SK-N-SH (cell line): ENCODE measurements at regions not wholly inside any gene's neighbourhood (a gene's known extent, or its start where the extent isn't known, plus 50 kb on each side); places are given as distances from the start of the nearest gene placed in this dataset.
"Not testable (repeated sequence)": the region's sequence is repeated elsewhere in the genome, so short reads cannot be mapped to it uniquely, and the experiment has no call there.

Experiments used
- CTCF ChIP-seq: fragments of 200-600 bp; sonication (generic); IDR thresholded peaks from 2 replicates; pipeline ENCODE4 v1.6.1; 2017; ENCODE audit warnings: antibody characterized with exemption, mild to moderate bottlenecking, moderate library complexity
- EP300 ChIP-seq, 2 experiments: IDR thresholded peaks; 2 replicates each; pipeline versions ENCODE4 v1.4.0 to v1.6.1; 2012; ENCODE audit warnings: borderline replicate concordance in 1 of 2, low read depth in 1 of 2, low read length in 1 of 2
- EZH2phosphoT487 ChIP-seq: fragments of 200-600 bp; sonication (generic); IDR thresholded peaks from 2 replicates; pipeline ENCODE4 v1.6.1; 2017; ENCODE audit warnings: low read depth, mixed run types, mild to moderate bottlenecking, antibody characterized with exemption, moderate library complexity, borderline replicate concordance
- FOXM1 ChIP-seq: IDR thresholded peaks from 2 replicates; pipeline ENCODE4 v1.4.0; 2012; ENCODE audit warnings: low read depth, mild to moderate bottlenecking
- JUND ChIP-seq: IDR thresholded peaks from 2 replicates; pipeline ENCODE4 v1.4.0; 2012
- NRF1 ChIP-seq: IDR thresholded peaks from 2 replicates; pipeline ENCODE4 v1.6.1; 2012; ENCODE audit warnings: low read depth, mild to moderate bottlenecking, low read length
- REST ChIP-seq: IDR thresholded peaks from 2 replicates; pipeline ENCODE4 v1.6.1; 2012; ENCODE audit warnings: mild to moderate bottlenecking, low read depth, low read length, moderate library complexity
- SIN3A ChIP-seq: IDR thresholded peaks from 2 replicates; pipeline ENCODE4 v1.6.1; 2012; ENCODE audit warnings: low read depth, mild to moderate bottlenecking, low read length, moderate library complexity, borderline replicate concordance
- TEAD4 ChIP-seq: IDR thresholded peaks from 2 replicates; pipeline ENCODE4 v1.4.0; 2012; ENCODE audit warnings: mild to moderate bottlenecking, borderline replicate concordance; ENCODE audit not compliant: insufficient read depth
- TF ChIP-seq, protein P1 (sequence below): IDR thresholded peaks from 2 replicates; pipeline ENCODE4 v1.4.0; 2012; ENCODE audit warnings: low read depth
- TF ChIP-seq, protein P2 (sequence below): fragments of 150-350 bp; IDR thresholded peaks from 2 replicates; pipeline ENCODE4 v1.6.1; 2017; ENCODE audit warnings: antibody characterized with exemption, low read length, low read depth, borderline replicate concordance

DNA sequence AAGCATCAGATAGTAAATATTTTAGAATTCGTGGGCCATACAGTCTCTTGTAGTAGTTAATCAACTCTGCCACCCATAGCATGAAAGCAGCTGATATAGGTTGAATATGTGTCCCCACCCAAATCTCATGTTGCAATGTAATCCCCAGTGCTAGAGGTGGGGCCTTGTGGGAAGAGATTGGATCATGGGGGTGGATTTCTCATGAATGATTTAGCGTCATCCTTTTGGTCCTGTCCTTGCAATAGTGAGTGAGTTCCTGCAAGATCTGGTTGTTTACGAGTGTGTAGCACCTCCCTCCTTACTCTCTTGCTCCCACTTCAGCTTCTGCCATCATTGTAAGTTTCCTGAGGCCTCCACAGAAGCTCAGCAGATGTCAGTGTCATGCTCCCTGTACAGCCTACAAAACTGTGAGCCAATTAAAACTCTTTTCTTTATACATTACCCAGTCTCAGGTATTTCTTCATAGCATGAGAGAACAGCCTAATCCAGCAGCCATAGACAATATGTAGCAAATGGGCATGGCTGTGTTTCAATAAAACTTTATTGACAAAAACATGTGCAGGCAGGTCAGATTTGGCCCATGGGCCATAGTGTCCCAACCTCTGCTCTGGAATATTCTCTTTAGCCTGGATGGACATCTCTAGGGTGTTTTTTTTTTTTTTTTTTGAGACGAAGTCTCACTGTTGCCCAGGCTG lies 97.9 kb upstream of the FAM90A1 start:
- TF ChIP-seq SIN3A; CTCF; FOXM1; EZH2phosphoT487; REST; NRF1; JUND; TEAD4; EP300 (IDR thresholded peaks at IDR 0.05; ENCODE audit: borderline replicate concordance in 1 of 2, low read depth in 1 of 2, low read length in 1 of 2): not testable (repeated sequence)
- TF ChIP-seq, protein P1, sequence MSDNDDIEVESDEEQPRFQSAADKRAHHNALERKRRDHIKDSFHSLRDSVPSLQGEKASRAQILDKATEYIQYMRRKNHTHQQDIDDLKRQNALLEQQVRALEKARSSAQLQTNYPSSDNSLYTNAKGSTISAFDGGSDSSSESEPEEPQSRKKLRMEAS = not testable (repeated sequence)
- TF ChIP-seq, protein P2, sequence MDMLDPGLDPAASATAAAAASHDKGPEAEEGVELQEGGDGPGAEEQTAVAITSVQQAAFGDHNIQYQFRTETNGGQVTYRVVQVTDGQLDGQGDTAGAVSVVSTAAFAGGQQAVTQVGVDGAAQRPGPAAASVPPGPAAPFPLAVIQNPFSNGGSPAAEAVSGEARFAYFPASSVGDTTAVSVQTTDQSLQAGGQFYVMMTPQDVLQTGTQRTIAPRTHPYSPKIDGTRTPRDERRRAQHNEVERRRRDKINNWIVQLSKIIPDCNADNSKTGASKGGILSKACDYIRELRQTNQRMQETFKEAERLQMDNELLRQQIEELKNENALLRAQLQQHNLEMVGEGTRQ = not testable (repeated sequence)
